Fibroblast of the aortic adventitia (primary cell): ENCODE measurements at regions not wholly inside any gene's neighbourhood (a gene's known extent, or its start where the extent isn't known, plus 50 kb on each side); places are given as distances from the start of the nearest gene placed in this dataset.

Experiments used
- DNase-seq: peaks from one replicate; pipeline ENCODE4 v3.0.0-alpha.2; 2010; ENCODE audit warnings: low read depth
- H3K4me3 ChIP-seq: 2 replicates; pipeline ENCODE4 v1.5.1; 2011; ENCODE audit warnings: low read depth, mild to moderate bottlenecking, control low read depth, low read length, moderate library complexity
- CTCF ChIP-seq: IDR thresholded peaks from 2 replicates; pipeline ENCODE4 v1.5.1; 2011; ENCODE audit warnings: mild to moderate bottlenecking, low read length, control low read depth, inconsistent platforms; ENCODE audit not compliant: insufficient read depth

- no peak for DNase-seq
- TF ChIP-seq CTCF: no peak
- H3K4me3 ChIP-seq: no peak overlapping the region
Observed at GRCh38 chr12:115176741-115177400, 492.9 kb upstream of the TBX3 start.

GRCh38 chr12:115174920-115175319 lies 490.9 kb upstream of the TBX3 start:
- no peak for TF ChIP-seq CTCF
- no peak overlapping the region for H3K4me3 ChIP-seq
- no peak for DNase-seq

GRCh38 chr12:115172521-115172920 lies 488.5 kb upstream of the TBX3 start:
- no peak for TF ChIP-seq CTCF
- peak; percentile 89 for DNase-seq
- H3K4me3 ChIP-seq: no peak overlapping the region

- no peak for DNase-seq
- TF ChIP-seq CTCF: no peak
- H3K4me3 ChIP-seq: no peak overlapping the region
Observed at GRCh38 chr12:115169981-115170380, 486.0 kb upstream of the TBX3 start.

- DNase-seq: peak; percentile 59
- no peak overlapping the region for H3K4me3 ChIP-seq
- TF ChIP-seq CTCF: no peak
Observed at GRCh38 chr12:115166698-115167315, 482.8 kb upstream of the TBX3 start.

GRCh38 chr12:115163710-115164109 lies 479.7 kb upstream of the TBX3 start:
- DNase-seq: no peak
- TF ChIP-seq CTCF: no peak
- no peak overlapping the region for H3K4me3 ChIP-seq
